Caco-2 (cell line): ENCODE measurements at regions not wholly inside any gene's neighbourhood (a gene's known extent, or its start where the extent isn't known, plus 50 kb on each side); places are given as distances from the start of the nearest gene placed in this dataset.

Experiments
- BruUV-seq: library from RNA; stranded (reverse); fragments of 400-500 nt; replicated peaks from 2 replicates; lab custom pipeline; 2021; lab: Mats Ljungman, UMichigan
- CTCF ChIA-PET: fragments of 300-600 bp; sonication (Branson Sonifier 250); formaldehyde crosslinking; loops from one replicate; lab custom pipeline; 2022; ENCODE audit warnings: antibody characterized with exemption; lab: Charles Lee
- POLR2A ChIA-PET: fragments of 300-600 bp; sonication (Branson Sonifier 250); formaldehyde crosslinking; loops from one replicate; lab custom pipeline; 2022; ENCODE audit warnings: antibody characterized with exemption; lab: Charles Lee
- DNase-seq, 2 experiments: peaks; one replicate each; pipeline versions ENCODE4 v3.0.0 to v3.0.0-alpha.2; 2020 to 2022
- H3K27me3 ChIP-seq: replicated peaks from 2 replicates; pipeline ENCODE4 v1.6.0; 2011; ENCODE audit warnings: low read length; ENCODE audit not compliant: control insufficient read depth, insufficient read depth
- H3K36me3 ChIP-seq: 2 replicates; pipeline ENCODE4 v1.5.1; 2011; ENCODE audit warnings: low read length; ENCODE audit not compliant: control insufficient read depth, insufficient read depth
- H3K4me1 ChIP-seq: fragments of 250-450 bp; sonication (Bioruptor Pico); 2 replicates; pipeline ENCODE4 v1.5.1; 2020; ENCODE audit warnings: mild to moderate bottlenecking
- H3K4me3 ChIP-seq: 2 replicates; pipeline ENCODE4 v1.5.1; 2011; ENCODE audit warnings: low read depth, mild to moderate bottlenecking, control low read depth, low read length
- H3K9me3 ChIP-seq: fragments of 250-450 bp; sonication (Bioruptor Pico); 2 replicates; pipeline ENCODE4 v1.5.1; 2020; ENCODE audit warnings: mild to moderate bottlenecking, moderate library complexity
- H3K27ac Mint-ChIP-seq: one replicate; pipeline ENCODE4 v1.8.0; 2022; ENCODE audit warnings: mixed read lengths; ENCODE audit not compliant: unreplicated experiment
- H3K27me3 Mint-ChIP-seq: one replicate; pipeline ENCODE4 v1.8.0; 2022; ENCODE audit warnings: mixed read lengths; ENCODE audit not compliant: insufficient read depth, unreplicated experiment
- H3K36me3 Mint-ChIP-seq: one replicate; pipeline ENCODE4 v1.8.0; 2022; ENCODE audit warnings: mild to moderate bottlenecking, mixed read lengths; ENCODE audit not compliant: insufficient read depth, unreplicated experiment
- H3K4me1 Mint-ChIP-seq: one replicate; pipeline ENCODE4 v1.8.0; 2022; ENCODE audit warnings: low read depth, mixed read lengths; ENCODE audit not compliant: unreplicated experiment
- H3K4me3 Mint-ChIP-seq: one replicate; pipeline ENCODE4 v1.8.0; 2022; ENCODE audit warnings: mild to moderate bottlenecking, moderate library complexity, mixed read lengths; ENCODE audit not compliant: unreplicated experiment
- H3K9me3 Mint-ChIP-seq: one replicate; pipeline ENCODE4 v1.8.0; 2022; ENCODE audit warnings: mixed read lengths; ENCODE audit not compliant: unreplicated experiment
- intact Hi-C: fragments of 100-400 bp; cut with micrococcal nuclease; formaldehyde crosslinking; loops from one replicate; pipeline ENCODE4 v1.10.0; 2022; ENCODE audit not compliant: unreplicated experiment
- TF ChIP-seq, protein P1 (sequence below), 2 experiments: fragments of 200-600 bp in 1 of 2; IDR thresholded peaks; 1 replicate in 1 of 2; 2 replicates in 1 of 2; pipeline versions ENCODE4 v1.5.1 to v1.8.0; 2011 to 2022; ENCODE audit warnings: antibody characterized with exemption in 1 of 2, control low read depth in 1 of 2, inconsistent platforms in 1 of 2, low read depth in 1 of 2, low read length in 1 of 2, mild to moderate bottlenecking in 1 of 2, moderate library complexity in 1 of 2; ENCODE audit not compliant: insufficient read depth in 1 of 2, severe bottlenecking in 1 of 2, unreplicated experiment in 1 of 2

DNA sequence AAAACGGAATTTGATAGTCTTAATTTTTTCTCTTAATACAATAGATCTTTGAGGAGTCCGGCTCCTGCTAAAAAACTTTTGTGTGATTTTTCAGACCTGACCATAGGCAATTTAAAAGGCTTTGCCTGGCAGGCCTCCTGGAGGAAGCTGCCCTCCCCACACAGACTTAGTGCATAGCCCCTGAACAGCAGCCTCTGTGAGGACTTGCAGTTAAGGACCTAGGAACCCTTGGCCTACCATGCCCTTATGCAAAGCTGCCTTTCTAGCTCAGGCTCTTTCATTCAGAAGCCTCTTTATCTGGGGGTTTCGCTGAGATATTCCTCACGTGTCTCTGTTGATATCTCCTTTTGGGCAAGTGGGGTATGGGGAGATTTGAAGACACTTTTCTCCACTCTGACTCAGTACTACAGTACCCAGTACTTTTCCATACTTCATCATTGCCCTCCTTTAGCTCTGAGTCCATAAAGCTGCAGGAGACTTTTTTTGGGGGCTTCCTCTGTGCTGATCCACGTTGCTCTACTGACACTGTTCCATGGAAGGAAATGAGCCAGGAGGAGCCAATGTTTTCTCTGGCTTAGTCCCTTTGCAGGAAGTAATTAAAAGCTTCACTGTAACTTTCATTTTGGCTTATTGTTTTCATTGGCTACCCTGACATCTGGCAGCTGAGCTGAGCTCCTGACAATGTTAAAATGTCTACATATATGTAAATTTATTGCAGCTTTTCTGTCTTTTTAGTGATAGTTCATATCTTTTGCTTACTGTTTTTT lies 283.1 kb downstream of the TDRD3 start:
- BruUV-seq = no TSS peak
- Histone ChIP-seq H3K4me1 (no peaks in the 10 kb centered on the region), H3K4me3 (no peak overlapping the region), H3K36me3 (no peaks in the 10 kb centered on the region), H3K27me3 (no peaks in the 10 kb centered on the region; the same call in 1 of the 2 replicates), H3K9me3 (no peaks in the 10 kb centered on the region)
- Mint-ChIP-seq H3K36me3 (no peaks in the 10 kb centered on the region), H3K9me3 (no peaks in the 10 kb centered on the region), H3K27me3 (peaks cover 5% of the 10 kb centered on the region), H3K4me1 (no peaks in the 10 kb centered on the region), H3K27ac (no peak overlapping the region), H3K4me3 (no peak overlapping the region)
- POLR2A ChIA-PET = no interaction called here
- CTCF ChIA-PET = no interaction called here
- DNase-seq = no peak
- intact Hi-C loops = no loop called here
- TF ChIP-seq, protein P1, sequence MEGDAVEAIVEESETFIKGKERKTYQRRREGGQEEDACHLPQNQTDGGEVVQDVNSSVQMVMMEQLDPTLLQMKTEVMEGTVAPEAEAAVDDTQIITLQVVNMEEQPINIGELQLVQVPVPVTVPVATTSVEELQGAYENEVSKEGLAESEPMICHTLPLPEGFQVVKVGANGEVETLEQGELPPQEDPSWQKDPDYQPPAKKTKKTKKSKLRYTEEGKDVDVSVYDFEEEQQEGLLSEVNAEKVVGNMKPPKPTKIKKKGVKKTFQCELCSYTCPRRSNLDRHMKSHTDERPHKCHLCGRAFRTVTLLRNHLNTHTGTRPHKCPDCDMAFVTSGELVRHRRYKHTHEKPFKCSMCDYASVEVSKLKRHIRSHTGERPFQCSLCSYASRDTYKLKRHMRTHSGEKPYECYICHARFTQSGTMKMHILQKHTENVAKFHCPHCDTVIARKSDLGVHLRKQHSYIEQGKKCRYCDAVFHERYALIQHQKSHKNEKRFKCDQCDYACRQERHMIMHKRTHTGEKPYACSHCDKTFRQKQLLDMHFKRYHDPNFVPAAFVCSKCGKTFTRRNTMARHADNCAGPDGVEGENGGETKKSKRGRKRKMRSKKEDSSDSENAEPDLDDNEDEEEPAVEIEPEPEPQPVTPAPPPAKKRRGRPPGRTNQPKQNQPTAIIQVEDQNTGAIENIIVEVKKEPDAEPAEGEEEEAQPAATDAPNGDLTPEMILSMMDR (IDR thresholded peaks at IDR 0.05; ENCODE audit: insufficient read depth in 1 of 2, low read depth in 1 of 2, low read length in 1 of 2, severe bottlenecking in 1 of 2, unreplicated experiment in 1 of 2) = no peak

DNA sequence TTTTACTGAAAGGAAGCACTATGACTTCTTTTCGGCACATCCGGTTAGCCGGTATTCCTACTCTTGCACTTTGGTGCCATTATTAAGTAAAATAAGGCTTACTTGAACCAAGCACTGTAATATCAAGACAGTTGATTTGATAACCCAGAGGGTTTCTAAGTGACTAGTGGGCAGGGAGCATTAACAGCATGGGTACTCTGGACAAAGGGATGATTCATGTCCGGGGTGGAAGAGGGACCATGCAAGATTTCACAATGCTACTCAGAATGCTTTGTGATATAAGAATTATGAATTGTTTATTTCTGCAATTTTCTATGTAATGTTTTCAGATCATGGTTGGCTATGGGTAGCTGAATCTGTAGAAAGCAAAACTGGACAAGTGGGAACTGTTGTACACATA lies 282.1 kb downstream of the TDRD3 start:
- intact Hi-C loops = no loop called here

DNA sequence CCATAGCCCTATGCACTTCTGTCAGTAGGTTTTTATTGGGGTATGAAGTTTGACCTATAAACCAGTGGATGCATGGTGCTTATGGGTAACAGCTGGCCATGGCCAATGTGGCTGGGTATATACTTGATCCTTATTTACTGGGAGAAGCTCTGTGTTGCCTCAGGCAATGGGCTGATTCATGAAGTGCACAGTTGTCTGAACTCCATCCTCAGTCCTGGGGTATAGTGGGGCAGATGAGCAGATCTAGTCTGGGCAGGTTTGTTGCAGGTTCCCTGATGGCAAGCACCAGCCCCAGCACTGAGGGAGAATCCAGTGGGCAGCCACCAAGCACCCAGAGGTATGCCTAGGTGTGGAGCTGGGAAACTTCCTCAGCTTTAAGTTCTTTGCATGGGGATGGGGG lies 274.4 kb downstream of the TDRD3 start:
- ChIA-PET POLR2A (no interaction called here), CTCF (no interaction called here)
- Mint-ChIP-seq H3K4me1 (no peaks in the 10 kb centered on the region), H3K9me3 (no peaks in the 10 kb centered on the region), H3K27ac (no peak overlapping the region), H3K36me3 (no peaks in the 10 kb centered on the region), H3K27me3 (peaks cover 8% of the 10 kb centered on the region), H3K4me3 (no peak overlapping the region)
- Histone ChIP-seq H3K4me3 (no peak overlapping the region), H3K9me3 (peaks cover 5% of the 10 kb centered on the region; the same call in 1 of the 2 replicates), H3K4me1 (no peaks in the 10 kb centered on the region), H3K27me3 (no peaks in the 10 kb centered on the region), H3K36me3 (no peaks in the 10 kb centered on the region)
- intact Hi-C loops = no loop called here
- TF ChIP-seq, protein P1 (IDR thresholded peaks at IDR 0.05; ENCODE audit: insufficient read depth in 1 of 2, low read depth in 1 of 2, low read length in 1 of 2, severe bottlenecking in 1 of 2, unreplicated experiment in 1 of 2) = no peak
- DNase-seq = no peak
- no TSS peak for BruUV-seq

More for the DNA sequence above, 282.1 kb downstream of the TDRD3 start:
- H3K27ac Mint-ChIP-seq = no peak overlapping the region
- DNase-seq = no peak
- POLR2A ChIA-PET = no interaction called here
- CTCF ChIA-PET = no interaction called here
- H3K9me3 ChIP-seq = no peaks in the 10 kb centered on the region
- H3K4me1 ChIP-seq = no peaks in the 10 kb centered on the region
- H3K27me3 Mint-ChIP-seq = peaks cover 5% of the 10 kb centered on the region
- TF ChIP-seq, protein P1 (IDR thresholded peaks at IDR 0.05; ENCODE audit: insufficient read depth in 1 of 2, low read depth in 1 of 2, low read length in 1 of 2, severe bottlenecking in 1 of 2, unreplicated experiment in 1 of 2) = no peak
- H3K36me3 Mint-ChIP-seq = no peaks in the 10 kb centered on the region
- no TSS peak for BruUV-seq
- no peaks in the 10 kb centered on the region for H3K36me3 ChIP-seq
- no peaks in the 10 kb centered on the region for H3K9me3 Mint-ChIP-seq
- H3K4me3 Mint-ChIP-seq = no peak overlapping the region
- H3K4me3 ChIP-seq = no peak overlapping the region
- H3K27me3 ChIP-seq = no peaks in the 10 kb centered on the region; the same call in 1 of the 2 replicates
- H3K4me1 Mint-ChIP-seq = no peaks in the 10 kb centered on the region
